ENCODE measurements at regions not wholly inside any gene's neighbourhood (a gene's known extent, or its start where the extent isn't known, plus 50 kb on each side); places are given as distances from the start of the nearest gene placed in this dataset.

DNA sequence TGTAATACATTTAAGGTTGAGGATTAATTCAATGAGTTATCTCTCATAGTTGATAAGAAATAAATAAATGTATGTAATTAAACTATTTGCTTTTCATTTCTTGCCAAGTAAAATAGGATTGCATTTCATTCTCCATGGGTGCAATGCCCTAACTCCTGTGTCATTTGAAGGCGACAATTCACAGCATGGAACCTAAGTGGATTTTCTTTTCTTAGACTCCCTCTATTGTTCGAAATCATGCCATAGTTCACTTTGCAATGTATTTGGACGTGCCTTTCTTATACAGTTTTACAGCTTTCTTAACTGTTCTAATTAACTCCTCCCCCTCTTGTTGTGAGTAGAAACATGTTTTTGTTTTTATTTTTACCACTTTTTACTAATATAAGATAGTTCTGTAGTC is 263.0 kb downstream of the B3GLCT start:
- no peaks in the 10 kb centered on the region for H3K36me3 ChIP-seq (ENCODE audit: control insufficient read depth, insufficient read depth, low read length)
- no peak overlapping the region for H3K27ac ChIP-seq (ENCODE audit: low read depth, low read length)
- TF ChIP-seq, protein P1, sequence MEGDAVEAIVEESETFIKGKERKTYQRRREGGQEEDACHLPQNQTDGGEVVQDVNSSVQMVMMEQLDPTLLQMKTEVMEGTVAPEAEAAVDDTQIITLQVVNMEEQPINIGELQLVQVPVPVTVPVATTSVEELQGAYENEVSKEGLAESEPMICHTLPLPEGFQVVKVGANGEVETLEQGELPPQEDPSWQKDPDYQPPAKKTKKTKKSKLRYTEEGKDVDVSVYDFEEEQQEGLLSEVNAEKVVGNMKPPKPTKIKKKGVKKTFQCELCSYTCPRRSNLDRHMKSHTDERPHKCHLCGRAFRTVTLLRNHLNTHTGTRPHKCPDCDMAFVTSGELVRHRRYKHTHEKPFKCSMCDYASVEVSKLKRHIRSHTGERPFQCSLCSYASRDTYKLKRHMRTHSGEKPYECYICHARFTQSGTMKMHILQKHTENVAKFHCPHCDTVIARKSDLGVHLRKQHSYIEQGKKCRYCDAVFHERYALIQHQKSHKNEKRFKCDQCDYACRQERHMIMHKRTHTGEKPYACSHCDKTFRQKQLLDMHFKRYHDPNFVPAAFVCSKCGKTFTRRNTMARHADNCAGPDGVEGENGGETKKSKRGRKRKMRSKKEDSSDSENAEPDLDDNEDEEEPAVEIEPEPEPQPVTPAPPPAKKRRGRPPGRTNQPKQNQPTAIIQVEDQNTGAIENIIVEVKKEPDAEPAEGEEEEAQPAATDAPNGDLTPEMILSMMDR (conservative IDR thresholded peaks at IDR 0.05): no peak
- Mint-ChIP-seq H3K4me1 (peaks cover under 1% of the 10 kb centered on the region), H3K36me3 (ENCODE audit: low read depth) (no peaks in the 10 kb centered on the region), H3K9me3 (peaks cover 7% of the 10 kb centered on the region), H3K4me3 (no peak overlapping the region), H3K27ac (no peak overlapping the region), H3K27me3 (ENCODE audit: insufficient read depth) (no peaks in the 10 kb centered on the region)
- no peak overlapping the region for H3K9ac ChIP-seq (ENCODE audit: extremely low read depth, low read length, poor library complexity, severe bottlenecking)
- H3K4me3 ChIP-seq (ENCODE audit: low read length): no peak overlapping the region
- peaks cover 15% of the 10 kb centered on the region for H3K9me3 ChIP-seq (ENCODE audit: control insufficient read depth, low read length)
- whole genome bisulfite sequencing, 2 experiments (ENCODE audit: insufficient coverage in 1 of 2, insufficient read length in 1 of 2): 80 to 83% methylated on average over 1 to 3 of the region's 3 CpGs
- H3K27me3 ChIP-seq (ENCODE audit: control insufficient read depth, insufficient read depth, low read length, poor library complexity, severe bottlenecking): no peaks in the 10 kb centered on the region
- H3K4me1 ChIP-seq (ENCODE audit: control insufficient read depth, insufficient read depth, low read length): no peaks in the 10 kb centered on the region
- no peak for DNase-seq

DNA sequence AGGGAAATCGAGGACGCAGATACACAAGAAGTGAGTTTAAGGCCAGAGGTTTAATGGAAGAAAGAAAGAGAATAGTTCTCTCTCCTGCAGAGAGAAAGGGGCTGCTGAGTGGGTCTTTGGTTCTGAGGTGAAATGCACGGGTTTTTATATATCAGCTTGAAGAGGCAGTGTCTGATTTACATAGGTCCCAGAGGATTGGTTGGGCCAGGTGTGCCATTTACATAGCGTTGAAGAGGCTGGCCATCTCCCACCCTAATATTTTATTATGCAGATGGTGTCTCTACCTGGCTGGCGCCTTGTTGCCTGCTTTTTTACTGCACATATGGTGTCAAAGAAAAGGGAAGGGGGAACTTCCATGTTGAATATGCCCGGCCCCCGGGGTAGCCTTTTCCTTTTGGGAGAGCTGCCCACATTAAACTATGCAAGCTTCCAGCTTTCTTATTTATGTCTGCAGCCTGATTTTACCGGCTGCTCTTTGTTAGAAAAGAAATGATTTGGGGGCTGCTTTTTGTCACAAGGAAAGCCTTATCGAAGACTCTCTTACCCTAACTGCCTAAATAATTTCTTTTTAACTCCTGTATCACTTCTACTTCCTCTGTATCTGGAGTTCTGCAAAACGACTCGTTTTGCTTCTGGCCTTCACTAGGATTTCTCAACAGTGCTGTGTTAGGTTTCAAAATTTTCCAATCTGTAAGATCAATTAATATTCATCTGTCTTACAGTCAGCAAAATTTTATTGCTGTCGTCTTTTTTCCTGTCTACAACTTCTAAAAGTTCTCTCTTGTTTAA is 268.5 kb downstream of the B3GLCT start:
- Histone ChIP-seq H3K9me3 (ENCODE audit: control insufficient read depth, low read length) (no peaks in the 10 kb centered on the region), H3K9ac (ENCODE audit: extremely low read depth, low read length, poor library complexity, severe bottlenecking) (no peak overlapping the region), H3K27ac (ENCODE audit: low read depth, low read length) (no peak overlapping the region), H3K27me3 (ENCODE audit: control insufficient read depth, insufficient read depth, low read length, poor library complexity, severe bottlenecking) (no peaks in the 10 kb centered on the region), H3K36me3 (ENCODE audit: control insufficient read depth, insufficient read depth, low read length) (no peaks in the 10 kb centered on the region), H3K4me3 (ENCODE audit: low read length) (no peak overlapping the region), H3K4me1 (ENCODE audit: control insufficient read depth, insufficient read depth, low read length) (no peaks in the 10 kb centered on the region)
- TF ChIP-seq, protein P1 (conservative IDR thresholded peaks at IDR 0.05): no peak
- no peaks in the 10 kb centered on the region for H3K9me3 Mint-ChIP-seq
- H3K27me3 Mint-ChIP-seq (ENCODE audit: insufficient read depth): no peaks in the 10 kb centered on the region
- 91 to 94% methylated on average over 8 to 12 of the region's 12 CpGs for WGBS, 2 experiments (ENCODE audit: insufficient coverage in 1 of 2, insufficient read length in 1 of 2)
- DNase-seq: no peak
- H3K4me3 Mint-ChIP-seq: no peak overlapping the region
- H3K4me1 Mint-ChIP-seq: no peaks in the 10 kb centered on the region
- no peak overlapping the region for H3K27ac Mint-ChIP-seq
- H3K36me3 Mint-ChIP-seq (ENCODE audit: low read depth): no peaks in the 10 kb centered on the region

DNA sequence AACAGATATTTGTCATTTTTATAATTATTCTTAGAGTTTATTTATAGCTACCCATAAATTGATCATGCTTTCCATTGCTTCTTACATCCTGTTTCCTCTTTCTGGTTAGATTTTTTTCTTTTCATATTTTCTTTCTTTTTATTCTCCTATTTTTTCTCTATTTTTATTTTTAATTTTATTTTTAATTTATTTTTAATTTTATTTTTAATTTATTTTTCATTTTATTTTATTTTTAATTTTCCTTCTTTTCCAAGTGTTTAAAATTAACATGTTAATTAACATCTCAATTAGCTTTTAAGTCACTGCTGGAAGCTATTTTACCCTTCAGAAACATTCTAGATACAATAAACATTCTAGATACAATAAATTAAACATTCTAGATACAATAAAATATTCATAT is 269.6 kb downstream of the B3GLCT start:
- H3K4me3 ChIP-seq (ENCODE audit: low read length): no peak overlapping the region
- H3K9ac ChIP-seq (ENCODE audit: extremely low read depth, low read length, poor library complexity, severe bottlenecking): no peak overlapping the region
- Mint-ChIP-seq H3K36me3 (ENCODE audit: low read depth) (no peaks in the 10 kb centered on the region), H3K4me1 (no peaks in the 10 kb centered on the region), H3K4me3 (no peak overlapping the region), H3K27me3 (ENCODE audit: insufficient read depth) (no peaks in the 10 kb centered on the region), H3K9me3 (no peaks in the 10 kb centered on the region), H3K27ac (no peak overlapping the region)
- no peaks in the 10 kb centered on the region for H3K9me3 ChIP-seq (ENCODE audit: control insufficient read depth, low read length)
- no peaks in the 10 kb centered on the region for H3K36me3 ChIP-seq (ENCODE audit: control insufficient read depth, insufficient read depth, low read length)
- H3K27ac ChIP-seq (ENCODE audit: low read depth, low read length): no peak overlapping the region
- DNase-seq: no peak
- TF ChIP-seq, protein P1 (conservative IDR thresholded peaks at IDR 0.05): no peak
- no peaks in the 10 kb centered on the region for H3K4me1 ChIP-seq (ENCODE audit: control insufficient read depth, insufficient read depth, low read length)
- H3K27me3 ChIP-seq (ENCODE audit: control insufficient read depth, insufficient read depth, low read length, poor library complexity, severe bottlenecking): no peaks in the 10 kb centered on the region
